DMS53 treated with DMSO at 0.1 percent for 48 hours (cell line): ENCODE measurements at regions not wholly inside any gene's neighbourhood (a gene's known extent, or its start where the extent isn't known, plus 50 kb on each side); places are given as distances from the start of the nearest gene placed in this dataset.
"Not testable (repeated sequence)": the region's sequence is repeated elsewhere in the genome, so short reads cannot be mapped to it uniquely, and the experiment has no call there.

Experiments used
- DNase-seq: peaks from one replicate; lab custom pipeline; 2025; ENCODE audit not compliant: unreplicated experiment; lab: John Stamatoyannopoulos, UW

DNA sequence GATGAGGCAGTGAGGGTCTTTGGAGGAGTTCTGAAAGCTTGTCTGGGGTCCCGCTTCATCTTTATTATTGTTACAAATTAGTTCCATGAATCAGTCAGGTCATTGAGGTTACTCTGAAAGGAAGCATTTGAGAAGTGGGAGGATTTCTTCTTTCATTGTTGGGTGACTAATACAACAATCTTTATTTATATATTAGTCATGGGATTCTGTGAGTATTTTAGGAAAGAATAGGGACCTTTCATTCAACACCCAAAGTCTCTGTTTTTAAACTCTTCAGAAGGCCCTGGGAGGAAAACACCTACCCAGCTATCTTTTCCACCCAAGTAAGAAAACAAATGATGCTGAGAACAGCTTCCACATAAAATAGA, 98.3 kb downstream of the SOD2 start:
- no peak for DNase-seq

DNA sequence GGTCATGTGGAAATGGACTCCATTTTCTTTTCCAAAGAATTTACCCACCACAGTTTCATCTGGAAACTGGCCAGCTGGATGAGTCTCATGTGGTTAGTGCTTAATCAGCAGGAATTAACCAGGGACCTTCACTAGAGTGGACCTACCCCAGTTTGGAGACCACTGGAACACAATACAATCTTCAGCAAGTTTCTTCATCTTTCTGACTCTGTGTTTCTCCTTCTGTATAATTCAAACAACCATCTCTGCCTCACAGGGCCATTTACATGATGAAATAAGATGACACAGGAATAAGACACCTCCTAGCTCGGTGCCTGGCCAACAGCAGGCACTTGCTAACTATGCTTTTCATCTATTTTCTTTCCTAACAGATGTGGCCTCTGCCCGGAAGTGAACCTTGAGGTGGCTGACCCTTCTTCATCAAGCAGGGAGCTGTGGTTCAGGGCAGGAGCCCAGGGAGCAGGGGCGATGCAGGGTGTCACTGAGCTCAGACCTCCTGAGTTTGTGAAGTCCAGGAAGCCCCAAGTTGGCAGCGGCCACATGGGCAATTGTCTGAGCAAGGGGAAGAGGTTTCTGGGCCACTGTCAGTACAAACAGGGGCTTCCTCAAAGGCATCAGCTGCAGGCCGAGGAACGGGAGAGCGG, 98.8 kb downstream of the SOD2 start:
- no peak for DNase-seq

GRCh38 chr6:159590835-159591234, 102.2 kb downstream of the SOD2 start:
- DNase-seq, result no peak

DNA sequence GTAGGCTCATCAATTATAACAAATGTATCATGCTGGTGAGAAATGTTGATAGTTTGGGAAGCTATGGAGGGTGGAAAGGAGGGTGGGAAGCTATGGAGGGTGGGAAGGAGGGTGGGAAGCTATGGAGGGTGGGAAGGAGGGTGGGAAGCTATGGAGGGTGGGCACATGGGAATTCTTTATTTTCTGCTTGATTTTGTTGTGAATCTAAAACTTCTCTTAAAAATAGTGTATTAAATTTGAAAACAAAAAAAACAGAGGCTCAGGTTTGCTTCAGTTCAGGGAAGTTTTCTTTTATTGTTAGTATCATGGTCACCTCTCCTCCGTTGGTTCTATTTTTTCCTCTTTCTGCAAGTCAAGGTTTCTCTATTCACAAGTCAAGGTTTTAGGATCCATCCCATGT, 106.4 kb downstream of the SOD2 start:
- DNase-seq, result no peak

GRCh38 chr6:159582736-159583135, 110.3 kb downstream of the SOD2 start:
- no peak for DNase-seq

GRCh38 chr6:159578629-159579028, 114.4 kb downstream of the SOD2 start:
- no peak for DNase-seq

GRCh38 chr6:159577564-159577963, 115.5 kb downstream of the SOD2 start:
- no peak for DNase-seq

DNA sequence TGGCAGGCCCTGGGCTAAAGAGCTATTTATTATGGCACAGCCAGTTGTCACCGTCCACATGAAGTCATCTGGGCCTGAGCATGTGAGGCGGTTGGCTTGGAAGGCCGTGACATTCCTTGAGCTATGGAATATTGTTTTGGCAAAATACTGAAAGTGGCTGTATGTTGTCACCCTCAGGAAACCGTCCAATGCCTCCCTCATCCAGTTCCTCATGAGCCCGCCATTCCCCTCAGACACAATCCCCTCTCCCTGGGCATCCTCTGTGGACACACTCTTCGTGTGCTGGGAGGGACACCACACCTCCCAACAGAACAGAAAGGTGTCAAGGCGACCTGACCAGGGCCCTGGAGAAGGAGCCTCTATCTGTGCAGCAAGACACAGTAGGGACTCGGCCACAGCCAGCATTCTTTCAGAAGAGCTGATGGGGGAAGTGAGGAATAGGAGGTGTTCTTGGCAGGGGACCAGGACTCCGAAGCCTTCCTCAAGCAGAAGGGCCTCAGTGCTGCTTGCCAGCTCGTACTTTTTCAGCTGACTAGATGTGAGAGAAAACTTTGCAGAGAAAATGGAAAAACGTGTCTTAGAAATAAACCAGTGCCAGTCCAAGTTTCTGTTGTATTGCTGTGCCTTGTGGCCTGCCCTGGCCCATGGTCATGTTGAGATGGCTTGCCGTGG, 120.5 kb downstream of the SOD2 start:
- DNase-seq, result no peak

GRCh38 chr6:159565181-159565710, 127.8 kb downstream of the SOD2 start:
- DNase-seq, result no peak

GRCh38 chr6:159564456-159564855, 128.6 kb downstream of the SOD2 start:
- DNase-seq, result no peak

GRCh38 chr6:159557031-159557430, 136.0 kb downstream of the SOD2 start:
- DNase-seq, result no peak

GRCh38 chr6:159555082-159555875, 137.8 kb downstream of the SOD2 start:
- no peak for DNase-seq

- no peak for DNase-seq
Observed at GRCh38 chr6:159541296-159541695, 151.7 kb downstream of the SOD2 start.

GRCh38 chr6:159540883-159541282, 152.2 kb downstream of the SOD2 start:
- no peak for DNase-seq

DNA sequence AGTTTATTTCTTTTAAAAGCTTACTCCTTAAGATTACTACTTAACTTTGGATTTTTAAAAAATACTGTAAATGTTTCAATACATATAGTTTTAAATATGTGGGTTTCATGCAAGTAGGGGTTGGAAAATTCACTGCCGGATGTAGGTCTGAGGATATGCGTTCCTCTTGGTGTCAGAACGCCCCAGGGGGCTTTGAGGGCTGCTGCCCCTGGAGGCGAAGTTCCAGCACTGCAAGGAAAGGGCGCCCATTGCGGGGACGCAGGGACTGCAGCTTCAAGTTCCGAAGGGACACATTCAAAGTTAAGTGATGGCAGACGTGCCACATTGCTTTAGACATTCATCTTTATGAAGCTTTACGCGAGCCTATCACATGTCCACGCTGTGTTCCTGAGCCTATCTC, 152.9 kb downstream of the SOD2 start:
- no peak for DNase-seq

- DNase-seq, result not testable (repeated sequence)
Observed at GRCh38 chr6:159538031-159538430, 155.0 kb downstream of the SOD2 start.

DNA sequence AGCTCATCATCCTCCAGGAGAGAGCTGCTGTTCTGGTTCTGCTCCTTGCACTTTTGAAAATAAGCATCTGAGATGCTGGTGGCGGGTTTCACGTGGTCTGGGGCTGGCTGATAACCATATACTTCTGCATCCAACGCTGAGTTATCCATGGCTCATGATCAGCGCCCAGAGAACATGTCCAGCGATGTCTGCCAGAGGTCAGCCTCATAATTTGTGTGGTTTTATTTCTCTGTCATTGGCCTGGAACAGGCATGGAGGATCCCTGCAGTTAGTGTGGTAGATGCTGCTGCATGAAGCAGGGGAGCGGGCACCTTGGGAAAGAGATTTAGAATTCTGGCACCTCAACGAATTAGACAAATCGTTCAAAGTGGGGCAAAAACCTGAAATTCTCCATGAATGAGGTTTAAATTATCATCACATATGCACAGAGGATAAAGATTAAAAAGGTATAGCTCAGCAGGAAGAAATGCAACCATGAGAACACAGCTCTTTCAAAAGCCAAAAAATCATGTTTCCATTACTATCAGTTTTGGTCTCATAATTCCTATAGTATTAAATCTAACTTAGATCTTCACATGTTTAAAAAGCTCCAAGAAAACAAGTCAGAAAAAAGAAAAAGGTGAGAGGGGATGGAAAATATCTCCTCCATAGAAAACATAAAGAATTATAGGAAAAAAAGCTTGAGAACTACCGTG, 157.2 kb downstream of the SOD2 start:
- no peak for DNase-seq

- no peak for DNase-seq
Observed at GRCh38 chr6:159533568-159533967, 159.5 kb downstream of the SOD2 start.

DNA sequence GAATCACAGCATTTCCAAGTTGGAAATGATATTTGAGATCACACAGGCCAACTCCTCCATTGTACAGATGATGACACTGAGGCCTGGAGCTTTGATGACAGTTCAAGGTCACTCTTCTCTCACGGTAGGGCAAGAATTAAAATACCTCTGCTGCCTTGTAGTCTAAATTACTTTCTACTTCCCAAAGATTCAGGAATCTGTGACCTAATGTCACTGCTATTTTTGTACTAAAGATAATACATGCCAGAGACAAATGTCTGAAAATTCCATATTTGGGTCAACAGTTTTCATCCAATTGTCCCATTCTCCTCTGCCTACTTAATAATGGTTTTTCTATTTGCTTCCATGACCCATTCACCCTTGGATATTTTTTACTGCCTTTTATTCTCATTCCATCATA, 160.0 kb downstream of the SOD2 start:
- no peak for DNase-seq

GRCh38 chr6:159532155-159532554, 160.9 kb downstream of the SOD2 start:
- no peak for DNase-seq

GRCh38 chr6:159529934-159530333, 163.1 kb downstream of the SOD2 start:
- no peak for DNase-seq
